H1 (cell line): ENCODE measurements at regions not wholly inside any gene's neighbourhood (a gene's known extent, or its start where the extent isn't known, plus 50 kb on each side); places are given as distances from the start of the nearest gene placed in this dataset.

Source experiments
- CTCF ChIA-PET: fragments of 300-600 bp; sonication (Branson Sonifier 250); formaldehyde crosslinking; loops from one replicate; lab custom pipeline; 2021; ENCODE audit not compliant: partially characterized antibody; lab: Charles Lee
- POLR2A ChIA-PET: fragments of 300-600 bp; sonication (Branson Sonifier 250); formaldehyde crosslinking; loops from one replicate; lab custom pipeline; 2021; ENCODE audit warnings: inconsistent platforms; ENCODE audit not compliant: partially characterized antibody; lab: Charles Lee
- DNase-seq, 2 experiments: peaks; one replicate each; pipeline versions ENCODE4 v3.0.0 to v3.0.0-alpha.2; 2010 to 2022; ENCODE audit warnings: low spot score in 2 of 2, low read depth in 1 of 2, mixed read lengths in 1 of 2
- FAIRE-seq: peaks from 2 replicates; lab custom pipeline; 2011; peaks lifted over from hg19 to GRCh38; lab: Jason Lieb, UNC
- H2AFZ ChIP-seq: 2 replicates; pipeline ENCODE4 v1.8.1; 2012; ENCODE audit warnings: low read length, inconsistent platforms
- H2AK5ac ChIP-seq: 2 replicates; pipeline ENCODE4 v1.6.1; 2013; ENCODE audit warnings: low read depth, low read length
- H2BK120ac ChIP-seq: replicated peaks from 2 replicates; pipeline ENCODE3; 2013; ENCODE audit warnings: low read depth, low read length, inconsistent platforms
- H2BK12ac ChIP-seq: 2 replicates; pipeline ENCODE4 v1.6.1; 2013; ENCODE audit warnings: low read depth, low read length
- H2BK15ac ChIP-seq: 2 replicates; pipeline ENCODE4 v1.6.1; 2013; ENCODE audit warnings: low read length
- H2BK20ac ChIP-seq: 2 replicates; pipeline ENCODE4 v1.6.1; 2013; ENCODE audit warnings: low read length
- H2BK5ac ChIP-seq: 2 replicates; pipeline ENCODE4 v1.6.1; 2013; ENCODE audit warnings: low read depth, low read length
- H3K14ac ChIP-seq: 2 replicates; pipeline ENCODE4 v1.6.1; 2013; ENCODE audit warnings: inconsistent platforms; ENCODE audit not compliant: insufficient read length
- H3K18ac ChIP-seq: 2 replicates; pipeline ENCODE4 v1.6.1; 2013; ENCODE audit warnings: low read length; ENCODE audit errors: extremely low read depth
- H3K23ac ChIP-seq: 2 replicates; pipeline ENCODE4 v1.6.1; 2013; ENCODE audit warnings: inconsistent platforms; ENCODE audit not compliant: insufficient read length
- H3K23me2 ChIP-seq: 2 replicates; pipeline ENCODE4 v1.6.1; 2013; ENCODE audit warnings: low read depth, low read length
- H3K27ac ChIP-seq: 2 replicates; pipeline ENCODE4 v1.6.1; 2011; ENCODE audit warnings: low read depth, low read length, inconsistent platforms
- H3K27me3 ChIP-seq, 4 experiments: replicated peaks in 1 of 4; 1 replicate in 1 of 4; 2 replicates in 3 of 4; pipeline versions ENCODE4 v1.6.1 to v1.8.1; 2011 to 2013; ENCODE audit warnings: low read length in 3 of 4, mild to moderate bottlenecking in 3 of 4, inconsistent platforms in 2 of 4, mixed read lengths in 2 of 4, moderate library complexity in 1 of 4; ENCODE audit not compliant: control insufficient read depth in 3 of 4, insufficient read depth in 3 of 4; ENCODE audit errors: extremely low read depth in 1 of 4
- H3K36me3 ChIP-seq, 4 experiments: 2 replicates each; pipeline versions ENCODE4 v1.6.1 to v1.8.1; 2011 to 2013; ENCODE audit warnings: mild to moderate bottlenecking in 4 of 4, low read length in 3 of 4, moderate library complexity in 2 of 4, control low read depth in 1 of 4, inconsistent platforms in 1 of 4; ENCODE audit not compliant: insufficient read depth in 4 of 4, control insufficient read depth in 2 of 4
- H3K4ac ChIP-seq: replicated peaks from 2 replicates; pipeline ENCODE3; 2013; ENCODE audit warnings: low read length, low read depth, mixed read lengths, inconsistent platforms; ENCODE audit not compliant: insufficient read length
- H3K4me1 ChIP-seq, 4 experiments: replicated peaks in 1 of 4; 1 replicate in 1 of 4; 2 replicates in 3 of 4; pipeline versions ENCODE4 v1.6.1 to v1.8.1; 2011 to 2013; ENCODE audit warnings: low read length in 3 of 4, inconsistent platforms in 2 of 4, mixed read lengths in 1 of 4; ENCODE audit not compliant: insufficient read depth in 4 of 4, control insufficient read depth in 3 of 4
- H3K4me2 ChIP-seq, 2 experiments: 2 replicates each; pipeline versions ENCODE4 v1.6.1 to v1.8.1; 2011 to 2013; ENCODE audit warnings: low read depth in 2 of 2, low read length in 2 of 2, control low read depth in 1 of 2, inconsistent platforms in 1 of 2, mild to moderate bottlenecking in 1 of 2; ENCODE audit not compliant: insufficient read depth in 1 of 2
- H3K4me3 ChIP-seq, 4 experiments: fragments of 200-600, 300-600 bp in 1 of 4; sonication (generic), shearing (Covaris generic), sonication (Bioruptor Twin) in 1 of 4; 2 replicates each; pipeline versions ENCODE4 v1.5.1 to v1.8.1; 2011 to 2016; ENCODE audit warnings: low read length in 4 of 4, low read depth in 3 of 4, control low read depth in 2 of 4, inconsistent platforms in 2 of 4, mild to moderate bottlenecking in 2 of 4, mixed read lengths in 1 of 4, moderate library complexity in 1 of 4; ENCODE audit not compliant: insufficient read depth in 2 of 4; ENCODE audit errors: extremely low read depth in 1 of 4
- H3K56ac ChIP-seq: replicated peaks from 2 replicates; pipeline ENCODE3; 2013; ENCODE audit warnings: low read depth, mild to moderate bottlenecking, mixed read lengths, low read length, inconsistent platforms; ENCODE audit not compliant: insufficient read length
- H3K79me1 ChIP-seq: 2 replicates; pipeline ENCODE4 v1.6.1; 2013; ENCODE audit warnings: low read depth, low read length, control low read depth
- H3K79me2 ChIP-seq, 2 experiments: 2 replicates each; pipeline versions ENCODE4 v1.6.1 to v1.8.1; 2012 to 2013; ENCODE audit warnings: low read length in 2 of 2, mild to moderate bottlenecking in 2 of 2, inconsistent platforms in 1 of 2; ENCODE audit not compliant: insufficient read depth in 2 of 2, control insufficient read depth in 1 of 2
- H3K9ac ChIP-seq, 4 experiments: replicated peaks in 1 of 4; 1 replicate in 1 of 4; 2 replicates in 3 of 4; pipeline versions ENCODE4 v1.6.1 to v1.8.1; 2011 to 2013; ENCODE audit warnings: low read depth in 3 of 4, low read length in 3 of 4, control low read depth in 2 of 4, mild to moderate bottlenecking in 2 of 4, moderate library complexity in 2 of 4, inconsistent platforms in 1 of 4; ENCODE audit errors: extremely low read depth in 1 of 4
- H3K9me3 ChIP-seq, 2 experiments: 2 replicates each; pipeline versions ENCODE4 v1.6.1 to v1.8.1; 2012 to 2013; ENCODE audit warnings: mild to moderate bottlenecking in 2 of 2, moderate library complexity in 2 of 2, control low read depth in 1 of 2, inconsistent platforms in 1 of 2, low read depth in 1 of 2, low read length in 1 of 2, mixed read lengths in 1 of 2; ENCODE audit not compliant: insufficient read depth in 2 of 2
- H4K20me1 ChIP-seq, 2 experiments: replicated peaks in 1 of 2; 2 replicates each; pipeline versions ENCODE3 to v1.8.1; 2011 to 2013; ENCODE audit warnings: inconsistent platforms in 2 of 2, low read length in 2 of 2, mild to moderate bottlenecking in 1 of 2; ENCODE audit not compliant: insufficient read depth in 2 of 2, control insufficient read depth in 1 of 2
- H4K5ac ChIP-seq: 2 replicates; pipeline ENCODE4 v1.6.1; 2013; ENCODE audit warnings: low read length, low read depth, mixed read lengths, inconsistent platforms; ENCODE audit not compliant: insufficient read length
- H4K8ac ChIP-seq: 2 replicates; pipeline ENCODE4 v1.8.0; 2013; ENCODE audit warnings: mild to moderate bottlenecking, moderate library complexity, low read length, inconsistent platforms; ENCODE audit not compliant: insufficient read depth; ENCODE audit errors: extremely low read depth
- H4K91ac ChIP-seq: replicated peaks from 2 replicates; pipeline ENCODE3; 2013; ENCODE audit warnings: low read length, mixed read lengths, inconsistent platforms; ENCODE audit not compliant: insufficient read length
- ASH2L ChIP-seq: fragments of 200-600, 300-600 bp; sonication (generic); IDR thresholded peaks from one replicate; pipeline ENCODE4 v1.7.1; 2017; ENCODE audit warnings: low read length
- CBX5 ChIP-seq: fragments of 300-800, 300-1000 bp; sonication (generic); IDR thresholded peaks from 2 replicates; pipeline ENCODE4 v1.7.1; 2016; ENCODE audit warnings: antibody characterized with exemption, low read length, low read depth
- CREB1 ChIP-seq: IDR thresholded peaks from 2 replicates; pipeline ENCODE4 v1.6.1; 2012; ENCODE audit warnings: inconsistent platforms
- EP300 ChIP-seq, 2 experiments: IDR thresholded peaks; 1 replicate in 1 of 2; 2 replicates in 1 of 2; pipeline ENCODE4 v1.6.1; 2011 to 2012; ENCODE audit warnings: low read depth in 2 of 2, low read length in 2 of 2, mild to moderate bottlenecking in 2 of 2, borderline replicate concordance in 1 of 2, inconsistent platforms in 1 of 2, moderate library complexity in 1 of 2
- KDM1A ChIP-seq: fragments of 200-600, 300-600 bp; sonication (generic); IDR thresholded peaks from 2 replicates; pipeline ENCODE4 v1.7.1; 2016; ENCODE audit warnings: mild to moderate bottlenecking, low read length, borderline replicate concordance
- RAD21 ChIP-seq, 2 experiments: IDR thresholded peaks in 1 of 2; conservative IDR thresholded peaks in 1 of 2; 2 replicates each; pipeline ENCODE4 v1.6.1; 2011; ENCODE audit warnings: low read depth in 2 of 2, low read length in 2 of 2, improper control_type of control experiment in 1 of 2, inconsistent platforms in 1 of 2, mild to moderate bottlenecking in 1 of 2, moderate library complexity in 1 of 2
- RFX5 ChIP-seq: IDR thresholded peaks from 2 replicates; pipeline ENCODE4 v1.6.1; 2011; ENCODE audit warnings: low read depth, low read length, improper control_type of control experiment, borderline replicate concordance
- SAP30 ChIP-seq: fragments of 300-600 bp; sonication (generic); IDR thresholded peaks from 2 replicates; pipeline ENCODE4 v1.7.1; 2012; ENCODE audit warnings: low read length, moderate library complexity, mild to moderate bottlenecking, inconsistent platforms; ENCODE audit not compliant: insufficient read depth, insufficient replicate concordance
- SIN3A ChIP-seq, 2 experiments: IDR thresholded peaks in 1 of 2; conservative IDR thresholded peaks in 1 of 2; 2 replicates each; pipeline ENCODE4 v1.6.1; 2011 to 2012; ENCODE audit warnings: low read length in 2 of 2, improper control_type of control experiment in 1 of 2, low read depth in 1 of 2, mild to moderate bottlenecking in 1 of 2
- SIRT6 ChIP-seq: IDR thresholded peaks from one replicate; pipeline ENCODE4 v1.7.1; 2012; ENCODE audit warnings: low read length, inconsistent platforms
- SIX5 ChIP-seq: IDR thresholded peaks from 2 replicates; pipeline ENCODE4 v1.6.1; 2011; ENCODE audit warnings: mild to moderate bottlenecking, low read depth, low read length
- ZNF274 ChIP-seq: IDR thresholded peaks from 2 replicates; pipeline ENCODE4 v1.7.0; 2012; ENCODE audit warnings: low read length, borderline replicate concordance; ENCODE audit errors: extremely low read depth
- WGBS, 2 experiments: shearing (Covaris generic) in 1 of 2; methylation state at CpG; one replicate each; pipeline versions ENCODE4 v1.1.6 to v1.1.7; 2013 to 2015; ENCODE audit warnings: low lambda C conversion rate in 2 of 2, mixed read lengths in 2 of 2, inconsistent platforms in 1 of 2, low coverage in 1 of 2, missing lambda C conversion rate in 1 of 2; ENCODE audit not compliant: insufficient replicate concordance in 2 of 2, insufficient coverage in 1 of 2, insufficient read length in 1 of 2; ENCODE audit errors: extremely low coverage in 1 of 2, missing lambda C conversion rate in 1 of 2; 5-methylcytosine and 5-hydroxymethylcytosine counted together
- TF ChIP-seq, protein P1 (sequence below): IDR thresholded peaks from 2 replicates; pipeline ENCODE4 v1.6.1; 2012; ENCODE audit warnings: low read length, inconsistent platforms

GRCh38 chr4:157772907-157773306 is 399.9 kb downstream of the GASK1B start:
- no peaks in the 10 kb centered on the region for H3K23me2 ChIP-seq
- H3K18ac ChIP-seq = no peak overlapping the region
- no peak for FAIRE-seq
- H3K27ac ChIP-seq = no peak overlapping the region
- H3K4ac ChIP-seq = no peak overlapping the region
- no peak overlapping the region for H4K8ac ChIP-seq
- no peaks in the 10 kb centered on the region for H4K20me1 ChIP-seq
- CTCF ChIA-PET = no interaction called here
- no peaks in the 10 kb centered on the region for H3K79me2 ChIP-seq
- no peak overlapping the region for H3K4me2 ChIP-seq
- no peaks in the 10 kb centered on the region for H3K27me3 ChIP-seq
- POLR2A ChIA-PET = no interaction called here
- H2AK5ac ChIP-seq = no peak overlapping the region
- H4K91ac ChIP-seq = no peak overlapping the region
- H3K56ac ChIP-seq = no peak overlapping the region
- H3K9me3 ChIP-seq = no peaks in the 10 kb centered on the region
- no peak overlapping the region for H3K14ac ChIP-seq
- H3K79me1 ChIP-seq = no peaks in the 10 kb centered on the region
- H3K23ac ChIP-seq = no peak overlapping the region
- H3K4me1 ChIP-seq = no peaks in the 10 kb centered on the region
- WGBS, 2 experiments = 86% methylated on average over 1 of the region's 1 CpG; no CpG with 5 or more reads in 1 of the 2 experiments
- H2BK120ac ChIP-seq = no peak overlapping the region
- no peak for DNase-seq
- H3K36me3 ChIP-seq = no peaks in the 10 kb centered on the region
- H2BK5ac ChIP-seq = no peak overlapping the region
- H2BK12ac ChIP-seq = no peak overlapping the region
- no peak overlapping the region for H2BK20ac ChIP-seq
- H2BK15ac ChIP-seq = no peak overlapping the region
- H3K4me3 ChIP-seq = no peak overlapping the region
- no peak overlapping the region for H2AFZ ChIP-seq
- H4K5ac ChIP-seq = no peak overlapping the region
- no peak overlapping the region for H3K9ac ChIP-seq
- no peak for TF ChIP-seq ZNF274
- TF ChIP-seq SAP30 = no peak
- no peak for TF ChIP-seq EP300 (IDR thresholded peaks at IDR 0.05; ENCODE audit: borderline replicate concordance in 1 of 2, low read depth in 2 of 2, low read length in 2 of 2)
- TF ChIP-seq SIN3A (conservative IDR thresholded peaks at IDR 0.05 in 1 of 2, IDR thresholded peaks at IDR 0.05 in 1 of 2; ENCODE audit: low read depth in 1 of 2, low read length in 2 of 2) = no peak
- no peak for TF ChIP-seq ASH2L
- no peak for TF ChIP-seq CBX5
- no peak for TF ChIP-seq SIX5
- no peak for TF ChIP-seq RAD21 (IDR thresholded peaks at IDR 0.05 in 1 of 2, conservative IDR thresholded peaks at IDR 0.05 in 1 of 2; ENCODE audit: low read depth in 2 of 2, low read length in 2 of 2)
- no peak for TF ChIP-seq SIRT6
- no peak for TF ChIP-seq RFX5
- TF ChIP-seq, protein P1, sequence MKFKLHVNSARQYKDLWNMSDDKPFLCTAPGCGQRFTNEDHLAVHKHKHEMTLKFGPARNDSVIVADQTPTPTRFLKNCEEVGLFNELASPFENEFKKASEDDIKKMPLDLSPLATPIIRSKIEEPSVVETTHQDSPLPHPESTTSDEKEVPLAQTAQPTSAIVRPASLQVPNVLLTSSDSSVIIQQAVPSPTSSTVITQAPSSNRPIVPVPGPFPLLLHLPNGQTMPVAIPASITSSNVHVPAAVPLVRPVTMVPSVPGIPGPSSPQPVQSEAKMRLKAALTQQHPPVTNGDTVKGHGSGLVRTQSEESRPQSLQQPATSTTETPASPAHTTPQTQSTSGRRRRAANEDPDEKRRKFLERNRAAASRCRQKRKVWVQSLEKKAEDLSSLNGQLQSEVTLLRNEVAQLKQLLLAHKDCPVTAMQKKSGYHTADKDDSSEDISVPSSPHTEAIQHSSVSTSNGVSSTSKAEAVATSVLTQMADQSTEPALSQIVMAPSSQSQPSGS = no peak
- no peak for TF ChIP-seq KDM1A
- TF ChIP-seq CREB1 = no peak
